ENCODE measurements at regions not wholly inside any gene's neighbourhood (a gene's known extent, or its start where the extent isn't known, plus 50 kb on each side); places are given as distances from the start of the nearest gene placed in this dataset.

GRCh38 chr14:71214241-71214640, 307.0 kb downstream of the PCNX1 start:
- Histone ChIP-seq H3K27me3 (no peaks in the 10 kb centered on the region), H3K4me3 (no peak overlapping the region), H3K27ac (no peak overlapping the region), H3K4me1 (peaks cover 12% of the 10 kb centered on the region), H3K36me3 (replicated peaks in 1 of 2; ENCODE audit: insufficient read depth in 1 of 2, low read depth in 2 of 2) (no peaks in the 10 kb centered on the region), H3K9me3 (no peaks in the 10 kb centered on the region)
- no peak for DNase-seq
- TF ChIP-seq CTCF (IDR thresholded peaks at IDR 0.05) (no peak), POLR2A (IDR thresholded peaks at IDR 0.05) (no peak)
- no peak for ATAC-seq
- 17 to 23% methylated on average over 2 of the region's 2 CpGs for WGBS, 2 donors
- intact Hi-C loops (cut with DNase I), result no loop called here

- Histone ChIP-seq H3K4me1 (peaks cover 4% of the 10 kb centered on the region), H3K27me3 (no peaks in the 10 kb centered on the region), H3K27ac (no peak overlapping the region), H3K36me3 (replicated peaks in 1 of 2; ENCODE audit: insufficient read depth in 1 of 2, low read depth in 2 of 2) (no peaks in the 10 kb centered on the region), H3K4me3 (no peak overlapping the region), H3K9me3 (no peaks in the 10 kb centered on the region)
- 38 to 44% methylated on average over 4 of the region's 4 CpGs for WGBS, 2 donors
- intact Hi-C loops (cut with DNase I), result no loop called here
- no peak for ATAC-seq
- TF ChIP-seq CTCF (IDR thresholded peaks at IDR 0.05), result no peak
- no peak for TF ChIP-seq POLR2A (IDR thresholded peaks at IDR 0.05)
- DNase-seq, result no peak
Measured at GRCh38 chr14:71220462-71220861, 313.2 kb downstream of the PCNX1 start.

GRCh38 chr14:71221119-71221518, 313.9 kb downstream of the PCNX1 start:
- TF ChIP-seq POLR2A (IDR thresholded peaks at IDR 0.05) (no peak), CTCF (IDR thresholded peaks at IDR 0.05) (no peak)
- WGBS, 2 donors, result 70 to 74% methylated on average over 2 of the region's 2 CpGs
- ATAC-seq, result no peak
- intact Hi-C loops (cut with DNase I), result no loop called here
- Histone ChIP-seq H3K9me3 (no peaks in the 10 kb centered on the region), H3K4me1 (peaks cover 4% of the 10 kb centered on the region), H3K4me3 (no peak overlapping the region), H3K27me3 (no peaks in the 10 kb centered on the region), H3K36me3 (replicated peaks in 1 of 2; ENCODE audit: insufficient read depth in 1 of 2, low read depth in 2 of 2) (no peaks in the 10 kb centered on the region), H3K27ac (no peak overlapping the region)
- DNase-seq, result no peak

GRCh38 chr14:71225113-71225512, 317.9 kb downstream of the PCNX1 start:
- Histone ChIP-seq H3K36me3 (replicated peaks in 1 of 2; ENCODE audit: insufficient read depth in 1 of 2, low read depth in 2 of 2) (no peaks in the 10 kb centered on the region), H3K27me3 (no peaks in the 10 kb centered on the region), H3K27ac (no peak overlapping the region), H3K9me3 (no peaks in the 10 kb centered on the region), H3K4me3 (no peak overlapping the region), H3K4me1 (peaks cover 5% of the 10 kb centered on the region)
- intact Hi-C loops (cut with DNase I), result no loop called here
- ATAC-seq (no peak), DNase-seq (no peak)
- no peak for TF ChIP-seq CTCF (IDR thresholded peaks at IDR 0.05)
- no peak for TF ChIP-seq POLR2A (IDR thresholded peaks at IDR 0.05)
- 63 to 71% methylated on average over 2 of the region's 2 CpGs for WGBS, 2 donors

- Histone ChIP-seq H3K4me1 (peaks cover 5% of the 10 kb centered on the region), H3K9me3 (no peaks in the 10 kb centered on the region), H3K27ac (peak overlapping the region in 3 of 4 donors; percentile 14 to 56 (median 52)), H3K27me3 (no peaks in the 10 kb centered on the region), H3K4me3 (no peak overlapping the region), H3K36me3 (replicated peaks in 1 of 2; ENCODE audit: insufficient read depth in 1 of 2, low read depth in 2 of 2) (no peaks in the 10 kb centered on the region)
- ATAC-seq (peak; percentile 80), DNase-seq (peak in 1 of 4 donors; percentile 7)
- TF ChIP-seq POLR2A (IDR thresholded peaks at IDR 0.05), result no peak
- intact Hi-C loops (cut with DNase I), result no loop called here
- 22 to 46% methylated on average over 2 of the region's 2 CpGs for WGBS, 2 donors
Measured at GRCh38 chr14:71228711-71229110, 321.5 kb downstream of the PCNX1 start.

Measured in body of pancreas (tissue), 4 donors.